ENCODE measurements at regions not wholly inside any gene's neighbourhood (a gene's known extent, or its start where the extent isn't known, plus 50 kb on each side); places are given as distances from the start of the nearest gene placed in this dataset.

DNA sequence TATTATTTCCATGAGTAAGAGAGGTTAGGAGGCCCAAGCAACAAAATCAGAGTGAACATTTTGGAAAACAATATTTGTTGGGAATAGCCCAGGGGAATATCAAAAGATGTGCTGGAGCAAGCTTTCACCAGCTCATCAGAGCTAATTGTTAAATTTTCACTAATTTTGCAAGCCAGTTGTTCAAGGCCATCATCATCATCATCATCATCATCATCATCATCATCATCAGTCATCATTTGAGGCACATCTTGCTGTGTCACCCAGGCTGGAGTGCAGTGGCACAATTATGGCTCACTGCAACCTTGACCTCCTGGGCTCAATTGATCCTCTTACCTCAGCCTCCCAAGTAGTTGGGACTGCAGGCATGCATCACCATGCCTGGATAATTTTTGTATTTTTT, 350.5 kb upstream of the MEF2C start:
- no peak for DNase-seq

DNA sequence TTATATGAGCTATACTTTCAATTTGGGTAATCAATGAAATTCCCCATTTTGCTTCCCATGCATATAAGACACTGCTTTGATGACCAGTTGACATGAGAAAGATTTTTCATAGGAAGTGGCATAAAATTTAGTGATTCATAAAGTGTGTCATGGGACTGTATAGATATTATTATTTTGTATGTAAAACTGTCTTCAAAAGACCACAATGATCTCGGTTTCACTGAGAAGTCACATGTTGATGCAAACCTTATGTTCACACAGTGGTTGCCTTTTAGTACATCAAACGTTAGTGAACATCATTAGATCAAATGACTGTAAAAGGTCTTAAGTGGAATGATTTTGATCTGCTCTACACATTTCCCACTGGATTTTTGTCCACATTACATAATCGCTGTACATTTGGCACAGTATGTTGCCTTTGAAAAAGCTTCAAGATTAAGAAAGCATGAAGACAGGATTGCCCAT, 349.2 kb upstream of the MEF2C start:
- DNase-seq: no peak

DNA sequence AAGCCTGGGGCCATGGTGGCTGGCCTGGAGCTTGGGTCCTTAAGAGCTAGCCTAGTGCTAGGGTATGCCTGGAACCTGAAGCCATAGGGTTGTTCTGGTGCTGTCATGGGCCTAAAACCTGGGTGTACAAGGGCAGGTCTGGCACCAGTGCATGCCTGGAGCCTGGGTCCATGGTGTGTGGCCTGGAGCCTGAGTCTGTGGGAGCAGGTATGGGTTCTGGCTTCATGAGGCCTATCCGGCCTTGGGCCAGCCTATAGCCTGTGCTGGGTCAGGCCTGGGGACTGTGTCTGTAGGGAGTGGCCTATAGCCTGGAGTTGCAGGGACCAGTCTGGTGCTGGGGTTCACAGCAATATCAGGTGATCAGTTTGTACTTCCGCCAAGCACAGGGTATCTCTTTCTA, 347.2 kb upstream of the MEF2C start:
- DNase-seq: no peak

DNA sequence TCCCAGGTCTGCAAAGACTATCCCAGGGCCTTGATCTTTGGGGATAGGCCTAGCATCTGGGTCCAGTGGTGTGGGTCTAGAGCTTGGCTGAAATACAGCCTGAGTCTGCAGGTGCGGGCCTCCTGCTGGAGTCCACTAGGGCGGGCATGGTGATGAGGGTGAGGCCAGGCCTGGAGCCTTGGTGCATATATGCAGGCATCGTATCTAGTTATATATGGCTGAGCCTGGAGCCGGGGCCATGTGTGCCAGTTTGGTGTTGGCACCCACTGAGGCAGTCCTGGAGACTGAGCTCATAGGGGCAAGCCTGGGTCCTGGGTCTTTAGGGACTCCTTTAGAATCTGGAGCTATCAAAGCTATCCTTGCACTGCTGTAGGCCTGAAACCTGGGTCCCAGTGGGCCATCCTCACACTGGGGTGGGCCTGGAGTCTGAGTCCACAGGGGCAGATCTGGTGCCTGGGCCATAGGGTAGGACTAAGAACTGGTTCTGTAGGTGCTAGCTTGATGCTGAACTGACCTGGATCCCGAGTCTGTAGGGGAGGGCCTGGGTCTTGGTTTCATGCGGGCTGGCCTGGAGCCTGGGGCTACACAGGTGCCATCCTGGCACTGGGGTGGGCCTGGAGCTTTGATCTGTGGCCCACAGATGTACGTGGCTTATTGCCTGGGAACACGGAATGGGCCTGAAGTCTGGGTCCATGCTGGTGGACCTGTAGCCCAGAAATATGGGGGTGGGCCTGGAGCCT, 346.5 kb upstream of the MEF2C start:
- DNase-seq: no peak

DNA sequence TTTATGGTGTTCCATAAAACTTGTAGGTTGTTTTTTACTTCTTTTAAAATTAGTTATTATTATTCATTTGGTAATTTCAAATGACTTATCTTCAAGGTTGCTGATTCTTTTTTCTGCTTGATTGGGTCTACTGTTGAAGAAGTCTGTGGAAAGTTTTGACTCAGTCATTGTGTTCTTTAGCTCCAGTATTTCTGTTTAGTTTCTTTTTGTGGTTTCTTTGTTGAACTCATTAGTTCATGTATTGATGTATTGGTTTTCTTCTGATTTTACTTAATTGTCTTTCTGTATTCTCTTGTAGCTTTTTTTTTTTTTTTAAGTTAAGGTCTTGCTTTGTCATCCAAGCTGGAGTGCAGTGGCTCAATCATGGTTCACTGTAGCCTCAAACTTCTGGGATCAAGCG, 345.4 kb upstream of the MEF2C start:
- no peak for DNase-seq

DNA sequence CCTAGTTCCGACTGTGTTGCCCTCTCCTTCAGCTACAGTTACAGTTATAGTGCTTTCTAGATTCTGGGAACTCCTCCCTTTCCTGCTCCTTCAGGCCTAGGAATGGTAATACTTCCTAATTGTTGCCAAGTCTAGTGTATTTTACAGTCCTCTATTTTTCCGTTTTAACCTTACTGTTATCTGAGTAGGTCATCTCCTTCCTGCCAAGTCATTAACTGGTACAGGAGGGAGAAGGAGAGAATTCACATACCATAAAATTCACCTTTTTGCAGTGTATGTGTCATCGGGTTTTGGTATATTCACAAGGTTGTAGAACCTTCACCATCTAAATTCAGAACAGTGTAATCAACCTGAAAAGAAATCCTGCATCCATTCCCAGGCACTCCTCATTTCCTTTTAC, 335.4 kb upstream of the MEF2C start:
- DNase-seq: no peak

DNA sequence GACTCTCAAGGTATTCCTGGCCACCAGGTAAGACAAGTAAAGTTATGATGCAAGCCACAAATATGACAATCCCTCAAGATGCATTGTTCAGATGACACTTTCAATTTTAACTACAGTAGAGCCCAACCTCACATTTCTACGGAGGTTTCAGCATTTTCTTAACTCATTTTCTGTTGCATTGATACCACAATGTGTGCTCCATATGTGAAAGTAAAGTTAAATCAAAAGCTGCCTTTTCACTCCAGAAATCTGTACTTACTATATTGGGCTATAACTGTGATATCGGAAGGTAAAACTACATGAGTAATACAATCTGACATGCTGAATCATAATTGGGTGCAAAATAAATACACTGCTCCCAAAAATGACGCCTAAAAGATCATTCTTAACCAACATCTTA, 333.6 kb upstream of the MEF2C start:
- no peak for DNase-seq

DNA sequence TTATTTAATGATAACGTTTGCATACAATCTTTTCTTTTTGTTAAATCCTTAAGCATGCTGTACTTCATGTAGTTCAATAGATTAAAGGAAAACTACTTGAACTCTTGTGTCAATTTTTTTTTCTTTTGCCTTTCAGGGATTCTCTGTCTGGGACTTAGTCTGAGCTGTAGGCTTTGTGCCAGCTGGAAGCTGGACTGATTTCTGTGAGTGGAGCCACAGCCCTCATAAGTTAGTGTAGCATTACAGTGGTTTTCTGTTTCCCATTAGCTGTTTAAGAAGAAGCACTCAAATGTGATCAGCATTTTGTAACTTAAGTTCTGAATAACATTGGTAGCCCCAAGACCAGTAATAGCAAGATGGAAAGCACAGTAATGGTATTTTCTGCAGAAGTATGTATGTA, 330.6 kb upstream of the MEF2C start:
- peak; percentile 45 for DNase-seq

DNA sequence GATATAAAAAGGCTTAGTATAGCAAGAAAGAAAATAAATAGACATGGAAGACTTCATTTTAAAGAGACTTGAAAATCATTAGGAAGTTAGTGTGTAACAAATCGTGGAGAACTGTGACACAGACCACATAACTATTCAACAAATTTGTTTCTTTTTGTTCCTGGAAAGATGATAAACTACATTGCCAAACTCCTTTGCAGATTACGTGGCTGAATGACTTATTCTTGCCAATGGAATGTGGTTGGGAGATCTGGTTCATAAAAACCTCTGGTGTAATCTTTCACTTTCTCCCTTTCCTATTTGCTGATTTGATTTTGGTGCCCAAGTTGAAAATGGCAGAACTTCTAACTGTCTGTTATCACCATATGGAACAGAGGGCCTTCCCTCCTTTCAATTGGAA, 328.9 kb upstream of the MEF2C start:
- peak; percentile 82 for DNase-seq

DNA sequence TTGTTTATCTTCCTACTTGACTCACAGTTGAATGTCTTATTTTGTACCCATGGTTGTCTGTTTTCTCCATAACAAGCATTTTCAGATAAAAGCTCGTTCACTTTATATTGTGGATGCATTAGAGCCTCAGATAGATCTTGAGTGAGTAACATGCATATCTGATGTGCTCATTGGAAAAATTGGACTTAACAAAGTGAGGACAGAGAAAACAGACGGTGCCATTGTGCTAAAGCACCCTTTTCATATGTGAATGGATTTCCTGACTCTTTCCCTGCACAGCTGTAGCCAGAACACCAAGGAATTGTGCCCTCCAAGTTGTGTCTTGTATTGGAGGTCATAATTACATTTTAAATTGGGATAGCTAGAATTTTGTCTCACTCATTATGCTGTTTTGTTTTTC, 325.8 kb upstream of the MEF2C start:
- no peak for DNase-seq

DNA sequence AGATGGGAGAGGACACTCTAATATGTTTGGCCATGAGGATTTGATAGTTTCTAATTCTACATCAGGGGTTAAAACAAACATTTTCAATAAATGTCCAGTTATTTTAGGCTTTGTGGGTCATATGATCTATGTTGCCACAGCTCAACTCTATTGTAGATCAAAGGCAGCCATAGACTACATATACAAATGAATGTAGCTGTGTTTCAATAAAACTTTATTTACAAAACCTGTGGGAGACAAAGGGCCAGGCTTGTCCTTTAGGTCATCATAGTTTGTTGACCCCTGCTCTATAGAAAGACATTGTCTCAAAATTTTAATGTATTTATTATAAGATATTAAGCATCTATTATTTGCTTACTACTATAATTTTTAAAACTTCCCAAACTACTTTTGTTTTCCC, 325.4 kb upstream of the MEF2C start:
- DNase-seq: no peak

DNA sequence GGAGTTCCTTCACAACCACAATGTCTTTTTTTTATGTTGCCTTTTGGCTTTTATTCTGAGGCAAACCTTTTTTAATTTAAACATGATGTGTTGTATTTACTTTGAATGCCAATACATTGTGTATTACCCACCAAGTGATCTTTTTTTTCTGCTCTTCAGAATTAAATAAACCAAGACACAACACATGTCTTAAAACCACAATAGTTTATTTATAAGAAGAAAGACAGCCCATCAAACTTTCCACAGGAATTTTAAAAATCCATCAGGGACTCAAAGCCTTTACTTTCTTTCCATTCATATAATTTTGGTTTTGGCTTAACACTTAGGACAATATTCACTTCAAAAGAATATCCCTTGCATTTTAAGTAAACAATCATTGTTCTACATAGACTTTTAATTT, 321.8 kb upstream of the MEF2C start:
- no peak for DNase-seq

DNA sequence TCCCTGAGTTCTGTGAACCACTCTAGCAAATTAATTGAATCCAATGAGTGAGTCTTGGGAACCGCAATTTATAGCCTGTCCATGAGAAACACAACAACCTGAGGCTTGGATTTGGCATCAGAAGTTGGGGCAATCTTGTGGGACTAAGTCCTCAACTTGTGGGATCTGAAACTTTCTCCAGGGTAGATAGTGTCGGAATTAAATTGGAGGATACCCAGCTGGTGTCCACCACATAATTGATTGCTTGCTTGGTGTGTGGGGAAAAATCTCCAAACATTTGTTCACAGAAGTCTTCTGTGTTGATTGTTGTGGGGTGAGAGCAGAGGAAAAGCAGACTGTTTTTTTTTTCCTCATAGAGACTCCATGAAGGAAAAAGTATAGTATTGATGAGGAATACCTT, 320.6 kb upstream of the MEF2C start:
- no peak for DNase-seq

DNA sequence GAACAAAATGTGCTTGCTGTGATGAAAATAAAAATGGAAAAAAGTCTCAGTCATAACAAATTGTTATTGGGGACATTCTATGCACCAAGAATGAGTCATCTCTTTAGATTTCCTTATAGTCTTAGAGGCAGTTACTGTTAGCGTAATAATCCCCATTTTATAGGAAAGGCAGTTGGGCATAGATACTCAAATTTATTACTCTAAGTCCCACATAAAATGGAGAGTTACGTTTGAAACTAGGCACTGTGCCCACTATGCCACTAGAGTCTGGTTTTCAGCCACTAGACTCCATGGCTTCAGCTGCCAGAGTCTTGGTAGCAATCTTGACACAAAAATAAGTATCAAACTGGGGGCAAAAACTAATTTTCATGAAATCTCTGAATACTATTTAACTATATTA, 317.9 kb upstream of the MEF2C start:
- DNase-seq: no peak

DNA sequence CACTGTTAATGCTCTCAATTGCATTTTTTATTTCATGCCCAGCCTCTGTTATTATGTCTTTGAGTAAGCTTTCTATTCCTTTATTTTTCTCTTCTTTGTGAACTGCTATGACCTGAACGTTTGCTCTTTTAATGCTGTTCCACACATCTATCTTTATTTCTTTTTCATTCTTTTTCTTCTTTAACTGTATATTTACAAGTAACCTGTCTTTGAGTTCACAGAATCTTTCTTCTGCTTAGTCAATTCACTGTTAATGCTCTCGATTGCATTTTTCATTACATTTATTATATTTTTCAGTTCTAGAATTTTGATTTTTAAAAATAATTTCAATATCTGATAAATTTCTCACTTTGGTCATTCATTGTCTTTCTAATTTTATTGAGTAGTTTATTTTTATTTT, 316.3 kb upstream of the MEF2C start:
- no peak for DNase-seq

DNA sequence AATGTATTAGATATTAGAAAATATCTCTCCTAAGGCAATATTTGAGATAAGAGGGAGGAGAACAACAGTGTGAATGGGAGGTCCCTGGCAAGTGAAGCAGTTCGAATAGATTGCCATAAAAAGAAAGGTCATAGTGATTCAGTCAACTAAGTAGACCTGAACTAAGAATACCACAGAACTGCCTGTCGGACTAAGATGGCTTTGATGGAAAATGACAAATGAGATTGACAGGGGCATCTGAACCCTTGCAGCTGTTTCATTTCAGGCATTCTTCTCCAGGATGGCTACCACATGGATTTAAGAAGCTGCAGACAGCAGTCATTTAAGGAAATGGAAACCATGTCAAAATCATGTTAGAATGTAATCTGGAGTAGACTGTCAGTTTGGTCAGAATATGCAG, 308.4 kb upstream of the MEF2C start:
- DNase-seq: no peak

DNA sequence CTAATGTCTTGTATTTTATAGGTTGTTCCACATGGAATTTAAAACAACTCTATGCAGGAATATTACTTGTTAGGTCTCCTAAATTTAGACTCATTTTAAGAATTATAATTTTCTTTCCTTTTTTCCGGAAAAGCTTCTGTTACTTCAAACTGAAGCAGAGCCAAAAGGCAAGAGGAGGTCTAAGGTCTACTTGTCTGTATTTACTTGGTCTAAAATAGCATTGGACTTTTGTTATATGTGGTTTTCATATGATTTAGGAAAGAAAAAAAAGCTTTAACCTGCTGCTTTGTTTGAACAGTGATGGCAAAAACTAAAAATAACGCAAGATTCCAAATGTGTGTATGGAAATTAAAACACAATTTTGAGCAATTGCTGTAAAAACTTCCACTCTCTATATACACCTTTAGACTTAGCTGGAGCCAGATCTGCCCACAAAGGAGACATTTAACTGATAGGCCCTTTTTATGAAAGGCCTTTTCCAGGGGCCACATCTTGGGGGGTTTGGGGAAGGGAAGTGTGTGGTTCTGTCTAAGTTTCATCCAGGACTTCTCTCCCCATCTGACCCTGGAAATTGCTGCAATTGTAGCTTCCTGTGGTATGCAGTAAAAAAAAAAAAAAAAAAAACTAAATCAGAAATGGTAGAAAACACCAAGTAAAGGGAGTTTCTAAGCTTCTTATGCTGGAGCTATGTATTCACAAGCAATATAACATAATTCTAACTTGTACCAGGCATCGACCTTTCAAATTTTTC, 307.7 kb upstream of the MEF2C start:
- no peak for DNase-seq

DNA sequence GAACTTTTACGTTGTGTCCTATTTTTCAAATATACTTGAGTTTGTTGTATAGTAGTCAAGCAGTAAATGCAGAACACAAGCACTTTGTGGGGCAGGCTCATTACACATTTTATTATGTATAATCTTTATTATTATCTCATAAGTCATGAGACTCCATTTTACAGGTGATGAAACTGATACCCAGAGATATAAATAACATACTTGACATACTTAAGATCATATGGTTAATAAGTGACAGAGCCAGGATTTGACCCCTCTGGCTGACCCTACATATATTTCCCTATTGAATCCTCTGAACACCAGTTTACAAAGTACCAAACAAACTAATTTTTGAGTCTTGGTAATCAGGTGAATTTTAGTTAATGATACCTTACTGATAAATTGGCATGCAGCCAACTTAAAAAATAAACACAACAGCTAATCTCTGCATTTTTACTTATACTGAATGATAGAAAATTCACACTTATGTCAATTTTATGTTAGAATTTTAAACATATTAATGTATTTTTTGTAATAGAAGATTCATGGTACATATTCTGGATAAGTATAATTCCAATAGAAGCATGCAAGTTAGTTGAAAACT, 305.0 kb upstream of the MEF2C start:
- no peak for DNase-seq

DNA sequence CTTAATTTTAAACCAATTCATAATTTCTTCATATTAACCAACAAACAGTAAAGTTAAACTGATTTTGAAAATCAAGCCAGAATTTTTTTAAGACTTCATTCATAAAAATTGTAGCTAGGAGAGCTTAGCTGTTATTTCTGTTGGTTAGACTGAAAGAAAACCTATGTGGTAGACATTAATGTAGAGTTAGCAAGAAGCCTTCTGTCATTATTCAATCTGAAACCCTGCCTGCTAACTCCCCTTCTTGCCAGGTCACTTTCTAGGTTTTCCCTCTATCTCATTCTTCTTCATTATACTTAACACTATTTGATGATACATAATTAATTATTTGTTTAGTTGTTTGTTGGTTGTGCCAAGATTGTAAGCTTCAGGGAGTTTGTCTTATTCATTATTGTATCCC, 304.3 kb upstream of the MEF2C start:
- DNase-seq: no peak

DNA sequence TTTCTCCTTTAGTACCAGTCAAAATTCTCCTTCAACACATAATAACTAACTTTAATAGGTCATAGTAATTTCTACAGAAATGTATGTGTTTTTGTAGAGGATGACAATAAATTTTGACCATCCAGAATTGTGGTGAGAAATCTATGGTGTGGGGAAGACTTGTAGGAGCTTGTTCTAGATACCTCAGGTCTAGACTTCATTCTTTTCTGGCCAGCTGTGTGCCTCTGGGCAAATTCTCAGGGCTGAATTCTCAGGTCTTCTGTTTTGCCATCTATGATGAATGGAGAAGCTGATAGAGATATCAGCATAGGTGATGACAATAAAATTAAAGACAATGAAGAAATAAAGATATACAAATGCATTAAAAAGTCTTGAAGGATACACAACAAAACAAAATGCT, 298.6 kb upstream of the MEF2C start:
- no peak for DNase-seq

DNA sequence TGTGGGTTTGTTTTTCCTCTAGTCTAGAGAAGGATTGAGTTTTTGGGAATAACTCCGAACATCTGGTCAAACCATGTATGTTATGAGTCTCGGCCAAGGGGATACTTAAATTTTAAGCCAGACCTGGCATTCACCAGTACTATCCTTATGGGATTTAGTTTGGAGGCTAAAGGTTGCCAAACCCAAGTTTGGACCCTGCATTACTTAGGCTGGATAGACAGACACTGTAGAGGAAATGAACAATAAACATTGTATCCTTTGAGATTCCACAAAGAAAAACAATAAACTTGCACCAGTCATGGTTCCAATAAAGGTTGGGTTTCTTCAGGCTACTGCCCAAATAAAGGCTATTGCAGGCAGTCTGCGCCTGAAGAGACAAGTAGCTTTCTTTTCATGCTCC, 296.7 kb upstream of the MEF2C start:
- DNase-seq: no peak

DNA sequence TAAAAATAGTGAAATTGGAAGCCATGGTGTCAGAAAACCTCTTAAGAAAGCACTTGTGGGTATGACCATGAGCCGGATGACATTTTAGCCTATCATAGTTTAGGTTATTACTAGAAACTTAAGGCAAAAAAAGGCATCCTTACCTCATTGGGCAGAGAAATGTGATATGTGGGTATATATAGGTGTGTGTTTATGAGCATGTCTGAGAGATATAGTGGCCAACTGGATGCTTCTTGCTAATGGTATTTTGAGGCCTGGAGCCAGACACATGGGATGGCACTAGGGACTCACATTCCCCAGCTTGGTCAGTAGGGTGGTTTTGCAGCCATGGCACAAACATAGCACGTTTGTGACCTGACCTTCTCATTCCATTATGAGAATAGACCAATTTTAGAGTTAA, 295.6 kb upstream of the MEF2C start:
- no peak for DNase-seq

DNA sequence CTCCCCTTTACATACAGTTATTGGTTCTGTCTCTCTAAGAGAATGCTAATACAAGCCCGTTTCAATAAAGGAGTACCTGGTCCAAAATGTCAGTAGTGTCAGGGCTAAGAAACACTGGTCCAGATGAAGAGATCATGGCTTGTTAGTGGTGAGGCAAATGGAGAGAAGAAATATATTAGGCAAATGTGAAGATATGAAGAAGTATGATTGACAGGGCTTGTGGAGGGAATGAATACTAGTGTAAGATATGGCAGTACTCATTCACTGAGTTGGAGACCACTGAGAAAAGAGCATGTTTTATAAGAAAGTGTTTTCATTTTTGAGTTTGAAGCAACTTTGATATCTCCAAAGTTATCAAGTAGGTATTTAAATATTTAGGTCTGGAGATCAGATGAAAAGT, 290.5 kb upstream of the MEF2C start:
- DNase-seq: no peak

DNA sequence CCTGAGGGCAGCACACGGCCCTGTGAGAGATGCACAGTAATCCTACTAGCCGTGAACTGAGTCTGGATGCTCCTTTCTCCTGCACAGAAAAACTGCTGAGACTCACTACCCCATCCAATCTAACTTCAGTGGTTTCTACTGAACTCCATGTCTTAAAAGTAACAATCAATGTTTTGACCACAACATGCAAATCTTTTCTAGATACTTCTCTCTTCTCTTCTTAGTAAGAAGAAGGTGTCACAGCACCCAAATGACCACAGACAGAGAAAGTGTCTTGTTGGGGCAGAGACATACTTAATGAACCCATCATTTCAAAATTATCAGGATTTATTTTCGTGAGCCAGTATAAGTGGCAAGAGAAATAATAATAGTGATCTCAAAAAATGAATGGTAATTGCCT, 285.8 kb upstream of the MEF2C start:
- DNase-seq: no peak

All from kidney glomerular epithelial cell (primary cell).